ENCODE measurements at regions not wholly inside any gene's neighbourhood (a gene's known extent, or its start where the extent isn't known, plus 50 kb on each side); places are given as distances from the start of the nearest gene placed in this dataset.

DNA sequence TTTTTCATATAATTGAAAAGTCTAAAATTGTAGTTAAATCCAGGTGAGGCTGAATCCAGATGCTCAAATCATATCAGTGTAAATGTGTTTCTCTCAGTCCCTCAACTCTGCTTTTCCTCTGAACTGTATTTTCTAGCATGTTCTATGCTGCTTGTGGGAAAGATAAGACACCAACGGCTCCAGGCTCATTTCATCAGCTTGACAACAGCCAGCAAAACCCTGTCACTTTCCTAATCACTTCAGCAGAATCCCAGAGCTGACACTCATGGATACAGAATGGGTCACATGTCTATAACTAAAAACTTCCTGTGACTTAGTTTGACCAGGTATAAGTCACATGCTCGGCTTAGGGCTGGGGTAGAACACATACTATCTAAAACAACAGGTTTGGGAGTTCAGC, 179.4 kb upstream of the ADRA1B start (continued):
- peak; percentile 9; the same call in 1 of the 2 replicates for TF ChIP-seq TEAD4 (IDR thresholded peaks at IDR 0.05; ENCODE audit: low read length)
- TF ChIP-seq TEAD4 (CRISPR knock-in tag; IDR thresholded peaks at IDR 0.05; ENCODE audit: borderline replicate concordance) = no peak
- no peak for TF ChIP-seq ZNF274 (IDR thresholded peaks at IDR 0.05; ENCODE audit: borderline replicate concordance, low read depth, low read length)
- TF ChIP-seq MGA (IDR thresholded peaks at IDR 0.05) = peak; percentile 24; the same call in 1 of the 2 replicates
- TF ChIP-seq EP300 (IDR thresholded peaks at IDR 0.05; ENCODE audit: low read length) = peak; percentile 45; the same call in 1 of the 2 replicates
- no peak for TF ChIP-seq ZNF444 (CRISPR knock-in tag; IDR thresholded peaks at IDR 0.05)
- 0 out of 2 replicates have a peak, but pooled peaks have one; percentile 18 for TF ChIP-seq ZNF584 (CRISPR knock-in tag; IDR thresholded peaks at IDR 0.05; ENCODE audit: low read depth)
- TF ChIP-seq RCOR1 (IDR thresholded peaks at IDR 0.05; ENCODE audit: borderline replicate concordance in 1 of 2, low read depth in 2 of 2, low read length in 2 of 2) = peak in 1 of 2 experiments; percentile 19; a peak in 1 of 4 replicates
- peak; percentile 11; the same call in 1 of the 2 replicates for TF ChIP-seq RNF2 (IDR thresholded peaks at IDR 0.05)
